Natural killer cell treated with Interleukin-12 subunit alpha and Interleukin-12 subunit beta and Interleukin-15 and Interleukin-18, amount 100 ng/mL, for 72 hours (primary cell): ENCODE measurements at regions not wholly inside any gene's neighbourhood (a gene's known extent, or its start where the extent isn't known, plus 50 kb on each side); places are given as distances from the start of the nearest gene placed in this dataset.

Experiments
- ATAC-seq, 2 donors: fragments of 150-1000 bp; cut with Tn5 transposase in 1 of 2; sonication (Bioruptor Pico), chemical (Tn5 transposase) in 1 of 2; 2 replicates each; pipeline ENCODE4 v1.10.0; 2021
- DNase-seq: peaks from one replicate; pipeline ENCODE4 v3.0.0; 2022; ENCODE audit warnings: low spot score
- H3K27ac Mint-ChIP-seq, 2 donors: 1 replicate in 1 of 2; 2 replicates in 1 of 2; pipeline ENCODE4 v1.8.0; 2022; ENCODE audit warnings: mixed read lengths in 2 of 2, mild to moderate bottlenecking in 1 of 2, moderate library complexity in 1 of 2
- H3K27me3 Mint-ChIP-seq, 2 donors: 1 replicate in 1 of 2; 2 replicates in 1 of 2; pipeline ENCODE4 v1.8.0; 2022; ENCODE audit warnings: mixed read lengths in 2 of 2
- H3K36me3 Mint-ChIP-seq: one replicate; pipeline ENCODE4 v1.8.0; 2022; ENCODE audit warnings: mixed read lengths
- H3K4me1 Mint-ChIP-seq, 2 donors: 1 replicate in 1 of 2; 2 replicates in 1 of 2; pipeline ENCODE4 v1.8.0; 2022; ENCODE audit warnings: low read depth in 2 of 2, mixed read lengths in 2 of 2, mild to moderate bottlenecking in 1 of 2
- H3K4me3 Mint-ChIP-seq: one replicate; pipeline ENCODE4 v1.8.0; 2022; ENCODE audit warnings: mixed read lengths
- H3K9me3 Mint-ChIP-seq: 2 replicates; pipeline ENCODE4 v1.8.0; 2022; ENCODE audit warnings: mixed read lengths

GRCh38 chr7:113232885-113233284 is 114.5 kb upstream of the SMIM30 start:
- Mint-ChIP-seq H3K27ac (no peak overlapping the region), H3K36me3 (no peaks in the 10 kb centered on the region), H3K27me3 (no peaks in the 10 kb centered on the region), H3K4me3 (no peak overlapping the region), H3K9me3 (peaks cover 11% of the 10 kb centered on the region), H3K4me1 (no peaks in the 10 kb centered on the region)
- DNase-seq (no peak), ATAC-seq (no peak)

- DNase-seq (no peak), ATAC-seq (no peak)
- Mint-ChIP-seq H3K4me1 (no peaks in the 10 kb centered on the region), H3K27me3 (no peaks in the 10 kb centered on the region), H3K4me3 (no peak overlapping the region), H3K36me3 (no peaks in the 10 kb centered on the region), H3K27ac (no peak overlapping the region), H3K9me3 (peaks cover 15% of the 10 kb centered on the region)
Observed at GRCh38 chr7:113230691-113231090, 112.3 kb upstream of the SMIM30 start.

GRCh38 chr7:113217314-113217713 is 99.0 kb upstream of the SMIM30 start:
- H3K27ac Mint-ChIP-seq: no peak overlapping the region
- no peaks in the 10 kb centered on the region for H3K27me3 Mint-ChIP-seq
- H3K4me3 Mint-ChIP-seq: no peak overlapping the region
- DNase-seq: no peak
- no peaks in the 10 kb centered on the region for H3K4me1 Mint-ChIP-seq
- no peaks in the 10 kb centered on the region for H3K36me3 Mint-ChIP-seq
- ATAC-seq: no peak
- peaks cover 2% of the 10 kb centered on the region for H3K9me3 Mint-ChIP-seq

- Mint-ChIP-seq H3K4me3 (no peak overlapping the region), H3K4me1 (no peaks in the 10 kb centered on the region), H3K27me3 (no peaks in the 10 kb centered on the region), H3K9me3 (peaks cover 2% of the 10 kb centered on the region), H3K27ac (no peak overlapping the region), H3K36me3 (no peaks in the 10 kb centered on the region)
- DNase-seq: no peak
- ATAC-seq: no peak
Observed at GRCh38 chr7:113216038-113216437, 97.7 kb upstream of the SMIM30 start.

GRCh38 chr7:113209449-113210203 is 91.3 kb upstream of the SMIM30 start:
- no peak for ATAC-seq
- Mint-ChIP-seq H3K36me3 (no peaks in the 10 kb centered on the region), H3K27me3 (no peaks in the 10 kb centered on the region), H3K4me3 (no peak overlapping the region), H3K9me3 (peaks cover 12% of the 10 kb centered on the region), H3K4me1 (no peaks in the 10 kb centered on the region), H3K27ac (no peak overlapping the region)
- no peak for DNase-seq

- ATAC-seq (no peak), DNase-seq (no peak)
- peaks cover 12% of the 10 kb centered on the region for H3K9me3 Mint-ChIP-seq
- H3K4me1 Mint-ChIP-seq: no peaks in the 10 kb centered on the region
- no peak overlapping the region for H3K4me3 Mint-ChIP-seq
- H3K36me3 Mint-ChIP-seq: no peaks in the 10 kb centered on the region
- no peaks in the 10 kb centered on the region for H3K27me3 Mint-ChIP-seq
- H3K27ac Mint-ChIP-seq: no peak overlapping the region
Observed at GRCh38 chr7:113207931-113208330, 89.6 kb upstream of the SMIM30 start.

GRCh38 chr7:113207441-113207840 is 89.1 kb upstream of the SMIM30 start:
- Mint-ChIP-seq H3K9me3 (peaks cover 12% of the 10 kb centered on the region), H3K4me3 (no peak overlapping the region), H3K27me3 (no peaks in the 10 kb centered on the region), H3K36me3 (no peaks in the 10 kb centered on the region), H3K27ac (peak overlapping the region in 1 of 2 donors; percentile 8), H3K4me1 (no peaks in the 10 kb centered on the region)
- no peak for ATAC-seq
- no peak for DNase-seq

- Mint-ChIP-seq H3K27ac (no peak overlapping the region), H3K36me3 (no peaks in the 10 kb centered on the region), H3K27me3 (no peaks in the 10 kb centered on the region), H3K4me3 (no peak overlapping the region), H3K9me3 (peaks cover 9% of the 10 kb centered on the region), H3K4me1 (no peaks in the 10 kb centered on the region)
- no peak for DNase-seq
- ATAC-seq: no peak
Observed at GRCh38 chr7:113204415-113204814, 86.1 kb upstream of the SMIM30 start.

- Mint-ChIP-seq H3K27me3 (no peaks in the 10 kb centered on the region), H3K27ac (no peak overlapping the region), H3K36me3 (no peaks in the 10 kb centered on the region), H3K4me3 (no peak overlapping the region), H3K4me1 (no peaks in the 10 kb centered on the region), H3K9me3 (peaks cover 11% of the 10 kb centered on the region)
- ATAC-seq (no peak), DNase-seq (no peak)
Observed at GRCh38 chr7:113202284-113202683, 83.9 kb upstream of the SMIM30 start.

- Mint-ChIP-seq H3K4me1 (no peaks in the 10 kb centered on the region), H3K27ac (no peak overlapping the region), H3K36me3 (no peaks in the 10 kb centered on the region), H3K9me3 (peaks cover 7% of the 10 kb centered on the region), H3K4me3 (no peak overlapping the region), H3K27me3 (no peaks in the 10 kb centered on the region)
- DNase-seq (no peak), ATAC-seq (no peak)
Observed at GRCh38 chr7:113200281-113200680, 81.9 kb upstream of the SMIM30 start.

GRCh38 chr7:113199841-113200240 is 81.5 kb upstream of the SMIM30 start:
- no peak for DNase-seq
- H3K4me3 Mint-ChIP-seq: no peak overlapping the region
- no peaks in the 10 kb centered on the region for H3K27me3 Mint-ChIP-seq
- no peak for ATAC-seq
- no peaks in the 10 kb centered on the region for H3K36me3 Mint-ChIP-seq
- H3K9me3 Mint-ChIP-seq: peaks cover 7% of the 10 kb centered on the region
- H3K27ac Mint-ChIP-seq: no peak overlapping the region
- no peaks in the 10 kb centered on the region for H3K4me1 Mint-ChIP-seq

GRCh38 chr7:113199136-113199535 is 80.8 kb upstream of the SMIM30 start:
- Mint-ChIP-seq H3K4me1 (no peaks in the 10 kb centered on the region), H3K36me3 (no peaks in the 10 kb centered on the region), H3K27ac (no peak overlapping the region), H3K9me3 (peaks cover 7% of the 10 kb centered on the region), H3K27me3 (no peaks in the 10 kb centered on the region), H3K4me3 (no peak overlapping the region)
- DNase-seq: no peak
- ATAC-seq: no peak

GRCh38 chr7:113198226-113198625 is 79.9 kb upstream of the SMIM30 start:
- no peaks in the 10 kb centered on the region for H3K4me1 Mint-ChIP-seq
- no peak for ATAC-seq
- no peak overlapping the region for H3K4me3 Mint-ChIP-seq
- no peaks in the 10 kb centered on the region for H3K27me3 Mint-ChIP-seq
- DNase-seq: no peak
- no peak overlapping the region for H3K27ac Mint-ChIP-seq
- no peaks in the 10 kb centered on the region for H3K36me3 Mint-ChIP-seq
- peaks cover 7% of the 10 kb centered on the region for H3K9me3 Mint-ChIP-seq

- Mint-ChIP-seq H3K36me3 (no peaks in the 10 kb centered on the region), H3K4me1 (no peaks in the 10 kb centered on the region), H3K27me3 (no peaks in the 10 kb centered on the region), H3K4me3 (no peak overlapping the region), H3K9me3 (peaks cover 4% of the 10 kb centered on the region), H3K27ac (no peak overlapping the region)
- ATAC-seq (no peak), DNase-seq (no peak)
Observed at GRCh38 chr7:113197274-113197673, 78.9 kb upstream of the SMIM30 start.

GRCh38 chr7:113188396-113188795 is 70.0 kb upstream of the SMIM30 start:
- Mint-ChIP-seq H3K4me3 (no peak overlapping the region), H3K36me3 (no peaks in the 10 kb centered on the region), H3K27ac (no peak overlapping the region), H3K9me3 (peaks cover 11% of the 10 kb centered on the region), H3K27me3 (no peaks in the 10 kb centered on the region), H3K4me1 (no peaks in the 10 kb centered on the region)
- DNase-seq: no peak
- no peak for ATAC-seq
